ENCODE measurements at regions not wholly inside any gene's neighbourhood (a gene's known extent, or its start where the extent isn't known, plus 50 kb on each side); places are given as distances from the start of the nearest gene placed in this dataset.
"Not testable (repeated sequence)": the region's sequence is repeated elsewhere in the genome, so short reads cannot be mapped to it uniquely, and the experiment has no call there.

GRCh38 chr13:30520571-30520970 is 54.8 kb upstream of the HMGB1 start:
- DNase-seq = no peak

GRCh38 chr13:30523211-30523610 is 57.5 kb upstream of the HMGB1 start:
- no peak for DNase-seq

- not testable (repeated sequence) for DNase-seq
Observed at GRCh38 chr13:30523817-30524216, 58.1 kb upstream of the HMGB1 start.

GRCh38 chr13:30525212-30525611 is 59.5 kb upstream of the HMGB1 start:
- not testable (repeated sequence) for DNase-seq

- no peak for DNase-seq
Observed at GRCh38 chr13:30526612-30527495, 61.1 kb upstream of the HMGB1 start.

- DNase-seq = no peak
Observed at GRCh38 chr13:30529085-30529834, 63.5 kb upstream of the HMGB1 start.

GRCh38 chr13:30535046-30535445 is 69.3 kb upstream of the HMGB1 start:
- DNase-seq = no peak

- no peak for DNase-seq
Observed at GRCh38 chr13:30545320-30545719, 72.4 kb upstream of the USPL1 start.

GRCh38 chr13:30548046-30548445 is 69.7 kb upstream of the USPL1 start:
- DNase-seq = not testable (repeated sequence)

- DNase-seq = peak; percentile 51
Observed at GRCh38 chr13:30551189-30551588, 66.5 kb upstream of the USPL1 start.

GRCh38 chr13:30552567-30552966 is 65.2 kb upstream of the USPL1 start:
- DNase-seq = no peak

GRCh38 chr13:30559274-30559673 is 58.4 kb upstream of the USPL1 start:
- DNase-seq = no peak

- no peak for DNase-seq
Observed at GRCh38 chr13:30560212-30560611, 57.5 kb upstream of the USPL1 start.

GRCh38 chr13:30561511-30561910 is 56.2 kb upstream of the USPL1 start:
- DNase-seq = no peak

GRCh38 chr13:30564489-30564888 is 53.2 kb upstream of the USPL1 start:
- DNase-seq = no peak

- no peak for DNase-seq
Observed at GRCh38 chr13:30565658-30566057, 52.1 kb upstream of the USPL1 start.

GRCh38 chr13:30567072-30567471 is 50.6 kb upstream of the USPL1 start:
- DNase-seq = no peak

All from dermis blood vessel endothelial cell (primary cell).